ENCODE measurements at regions not wholly inside any gene's neighbourhood (a gene's known extent, or its start where the extent isn't known, plus 50 kb on each side); places are given as distances from the start of the nearest gene placed in this dataset.

DNA sequence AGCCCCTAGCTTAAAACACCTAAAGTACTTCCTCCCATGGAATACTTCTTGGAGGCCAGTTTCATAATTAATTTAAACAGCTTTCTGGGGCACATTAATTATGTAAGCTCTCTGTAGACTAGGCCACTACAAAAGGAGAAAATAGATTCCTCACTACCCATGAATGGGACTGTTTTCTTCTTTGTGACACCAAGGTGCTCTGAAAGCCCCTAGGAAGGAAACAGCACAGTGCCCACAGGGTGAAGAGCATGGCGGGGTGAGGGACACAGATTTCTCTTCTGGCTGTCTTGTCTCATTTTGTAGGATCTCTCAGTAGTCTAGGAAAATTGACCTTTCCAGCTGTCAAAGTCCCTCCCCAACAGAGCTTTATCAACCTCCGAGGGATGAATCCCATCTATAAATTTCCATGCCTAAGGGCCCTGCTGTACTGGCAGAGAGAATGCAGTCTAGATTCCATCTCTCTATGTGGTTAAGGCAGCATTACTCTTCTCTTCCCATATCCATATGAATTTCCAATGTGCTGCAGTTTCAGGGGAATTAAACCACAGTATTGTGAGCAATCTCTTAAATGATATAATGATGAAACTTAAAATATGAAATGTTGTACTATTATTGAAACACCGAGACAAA, 183.6 kb upstream of the GRIP1 start:
- Histone ChIP-seq H3K4me2 (ENCODE audit: low read depth, low read length) (no peak overlapping the region), H3K79me2 (ENCODE audit: insufficient read depth, low read length) (no peaks in the 10 kb centered on the region), H4K20me1 (ENCODE audit: insufficient read depth, low read length) (no peaks in the 10 kb centered on the region), H3K27ac (ENCODE audit: extremely low read length, insufficient read depth, low read length) (no peak overlapping the region), H3K9ac (ENCODE audit: insufficient read depth, low read depth, low read length) (no peak overlapping the region), H3K36me3 (replicated peaks in 1 of 2; ENCODE audit: control insufficient read depth in 1 of 2, insufficient read depth in 2 of 2, low read length in 2 of 2) (no peaks in the 10 kb centered on the region), H3K4me1 (ENCODE audit: insufficient read depth, low read length) (no peaks in the 10 kb centered on the region), H3K9me3 (ENCODE audit: low read length) (no peaks in the 10 kb centered on the region), H3K4me3 (replicated peaks in 1 of 3; ENCODE audit: insufficient read depth in 1 of 3, low read depth in 2 of 3, low read length in 3 of 3) (no peak overlapping the region), H3K27me3 (ENCODE audit: control insufficient read depth in 1 of 2, insufficient read depth in 2 of 2, low read length in 2 of 2) (no peaks in the 10 kb centered on the region), H2AFZ (ENCODE audit: low read length) (no peak overlapping the region)
- no TSS peak for BruUV-seq (replicated peaks)
- FAIRE-seq (no peak), DNase-seq (ENCODE audit: low spot score) (no peak), ATAC-seq (no peak)
- ChIA-PET CTCF (ENCODE audit: low intra/inter-chr PET ratio, low total read pairs) (no interaction called here), POLR2A (no interaction called here)
- TF ChIP-seq KDM2A (CRISPR knock-in tag; IDR thresholded peaks at IDR 0.05; ENCODE audit: borderline replicate concordance, low read depth) (no peak), HNRNPK (IDR thresholded peaks at IDR 0.05; ENCODE audit: low read depth, low read length, poor library complexity, severe bottlenecking) (no peak), HCFC1 (IDR thresholded peaks at IDR 0.05; ENCODE audit: low read depth, low read length) (no peak), ZNF710 (CRISPR knock-in tag; IDR thresholded peaks at IDR 0.05; ENCODE audit: borderline replicate concordance) (no peak), E2F2 (CRISPR knock-in tag; IDR thresholded peaks at IDR 0.05; ENCODE audit: borderline replicate concordance) (no peak), ZFP62 (CRISPR knock-in tag; IDR thresholded peaks at IDR 0.05) (no peak), MTF1 (CRISPR knock-in tag; IDR thresholded peaks at IDR 0.05) (no peak), SSRP1 (CRISPR knock-in tag; IDR thresholded peaks at IDR 0.05) (no peak), REXO4 (CRISPR knock-in tag; IDR thresholded peaks at IDR 0.05; ENCODE audit: borderline replicate concordance) (no peak), ZNF550 (CRISPR knock-in tag; IDR thresholded peaks at IDR 0.05; ENCODE audit: borderline replicate concordance) (no peak), ZBTB37 (CRISPR knock-in tag; IDR thresholded peaks at IDR 0.05) (no peak), PAF1 (CRISPR knock-in tag; IDR thresholded peaks at IDR 0.05) (no peak), EZH2 (conservative IDR thresholded peaks at IDR 0.05; ENCODE audit: low read depth, low read length) (no peak), HMGXB4 (CRISPR knock-in tag; IDR thresholded peaks at IDR 0.05; ENCODE audit: borderline replicate concordance in 1 of 2, low read depth in 1 of 2) (no peak), ZNF44 (CRISPR knock-in tag; IDR thresholded peaks at IDR 0.05) (no peak)
- TF ChIP-seq, protein P1, sequence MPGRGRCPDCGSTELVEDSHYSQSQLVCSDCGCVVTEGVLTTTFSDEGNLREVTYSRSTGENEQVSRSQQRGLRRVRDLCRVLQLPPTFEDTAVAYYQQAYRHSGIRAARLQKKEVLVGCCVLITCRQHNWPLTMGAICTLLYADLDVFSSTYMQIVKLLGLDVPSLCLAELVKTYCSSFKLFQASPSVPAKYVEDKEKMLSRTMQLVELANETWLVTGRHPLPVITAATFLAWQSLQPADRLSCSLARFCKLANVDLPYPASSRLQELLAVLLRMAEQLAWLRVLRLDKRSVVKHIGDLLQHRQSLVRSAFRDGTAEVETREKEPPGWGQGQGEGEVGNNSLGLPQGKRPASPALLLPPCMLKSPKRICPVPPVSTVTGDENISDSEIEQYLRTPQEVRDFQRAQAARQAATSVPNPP (CRISPR knock-in tag; IDR thresholded peaks at IDR 0.05), result no peak
- 0% methylated on average over 3 of the region's 3 CpGs for WGBS (ENCODE audit: low lambda C conversion rate)
- intact Hi-C loops (cut with micrococcal nuclease; ENCODE audit: unreplicated experiment), result no loop called here
- in situ Hi-C loops (cut with HindIII; ENCODE audit: extremely low pct_ligation_motif_present, low pct_unique_long_range_greater_than_20kb), result loop anchor here (5.0 kb wide), 1 partner anchor 175 kb away; no protein-coding TSS in a partner anchor

Measured in HepG2 (cell line).